ENCODE measurements at regions not wholly inside any gene's neighbourhood (a gene's known extent, or its start where the extent isn't known, plus 50 kb on each side); places are given as distances from the start of the nearest gene placed in this dataset.

DNA sequence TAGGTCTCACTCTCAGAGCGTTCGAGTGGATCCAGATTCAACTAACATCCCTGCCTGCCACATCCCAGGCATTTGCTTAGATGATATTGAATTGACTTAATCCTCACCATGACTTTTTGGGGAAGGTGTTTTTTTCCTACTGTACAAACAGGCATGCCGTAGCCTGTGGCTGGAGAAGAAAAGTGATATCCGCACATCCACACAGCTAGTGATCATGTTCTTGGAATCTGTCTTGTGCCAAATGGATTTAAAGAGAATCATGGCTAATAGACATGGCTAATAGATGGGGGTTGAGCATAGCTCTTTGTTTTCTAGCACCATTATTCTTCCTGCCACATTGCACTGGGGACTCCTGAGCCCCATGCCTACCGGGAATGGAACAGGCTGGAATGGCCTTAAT, 82.1 kb upstream of the THY1 start:
- TF ChIP-seq, protein P1, sequence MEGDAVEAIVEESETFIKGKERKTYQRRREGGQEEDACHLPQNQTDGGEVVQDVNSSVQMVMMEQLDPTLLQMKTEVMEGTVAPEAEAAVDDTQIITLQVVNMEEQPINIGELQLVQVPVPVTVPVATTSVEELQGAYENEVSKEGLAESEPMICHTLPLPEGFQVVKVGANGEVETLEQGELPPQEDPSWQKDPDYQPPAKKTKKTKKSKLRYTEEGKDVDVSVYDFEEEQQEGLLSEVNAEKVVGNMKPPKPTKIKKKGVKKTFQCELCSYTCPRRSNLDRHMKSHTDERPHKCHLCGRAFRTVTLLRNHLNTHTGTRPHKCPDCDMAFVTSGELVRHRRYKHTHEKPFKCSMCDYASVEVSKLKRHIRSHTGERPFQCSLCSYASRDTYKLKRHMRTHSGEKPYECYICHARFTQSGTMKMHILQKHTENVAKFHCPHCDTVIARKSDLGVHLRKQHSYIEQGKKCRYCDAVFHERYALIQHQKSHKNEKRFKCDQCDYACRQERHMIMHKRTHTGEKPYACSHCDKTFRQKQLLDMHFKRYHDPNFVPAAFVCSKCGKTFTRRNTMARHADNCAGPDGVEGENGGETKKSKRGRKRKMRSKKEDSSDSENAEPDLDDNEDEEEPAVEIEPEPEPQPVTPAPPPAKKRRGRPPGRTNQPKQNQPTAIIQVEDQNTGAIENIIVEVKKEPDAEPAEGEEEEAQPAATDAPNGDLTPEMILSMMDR (IDR thresholded peaks at IDR 0.05), result no peak
- TF ChIP-seq EZH2phosphoT487 (IDR thresholded peaks at IDR 0.05), result no peak
- no peak for TF ChIP-seq EZH2 (IDR thresholded peaks at IDR 0.05)

All from neural progenitor cell (in vitro differentiated cells).